ENCODE measurements at regions not wholly inside any gene's neighbourhood (a gene's known extent, or its start where the extent isn't known, plus 50 kb on each side); places are given as distances from the start of the nearest gene placed in this dataset.

- DNase-seq, result no peak
These were observed 245.9 kb upstream of the TOPAZ1 start for GRCh38 chr3:43995547-43996378.

GRCh38 chr3:43996379-43997301, 245.0 kb upstream of the TOPAZ1 start:
- peak; percentile 21 for DNase-seq

GRCh38 chr3:43997316-43997715, 244.4 kb upstream of the TOPAZ1 start:
- no peak for DNase-seq

- DNase-seq, result no peak
These were observed 243.8 kb upstream of the TOPAZ1 start for GRCh38 chr3:43997788-43998369.

- no peak for DNase-seq
These were observed 243.3 kb upstream of the TOPAZ1 start for GRCh38 chr3:43998370-43998835.

GRCh38 chr3:43998836-43999727, 242.6 kb upstream of the TOPAZ1 start:
- DNase-seq, result peak; percentile 7

GRCh38 chr3:43999728-44000319, 241.9 kb upstream of the TOPAZ1 start:
- no peak for DNase-seq

GRCh38 chr3:44000586-44000985, 241.1 kb upstream of the TOPAZ1 start:
- DNase-seq, result no peak

GRCh38 chr3:44001072-44001471, 240.6 kb upstream of the TOPAZ1 start:
- no peak for DNase-seq

- DNase-seq, result no peak
These were observed 237.9 kb upstream of the TOPAZ1 start for GRCh38 chr3:44003801-44004200.

GRCh38 chr3:44011680-44012079, 230.0 kb upstream of the TOPAZ1 start:
- no peak for DNase-seq

- DNase-seq, result no peak
These were observed 229.4 kb upstream of the TOPAZ1 start for GRCh38 chr3:44012160-44012899.

- DNase-seq, result no peak
These were observed 227.7 kb upstream of the TOPAZ1 start for GRCh38 chr3:44013967-44014366.

GRCh38 chr3:44015170-44015569, 226.5 kb upstream of the TOPAZ1 start:
- no peak for DNase-seq

- DNase-seq, result no peak
These were observed 224.9 kb upstream of the TOPAZ1 start for GRCh38 chr3:44016818-44017217.

GRCh38 chr3:44018926-44019325, 222.8 kb upstream of the TOPAZ1 start:
- no peak for DNase-seq

- DNase-seq, result no peak
These were observed 221.9 kb upstream of the TOPAZ1 start for GRCh38 chr3:44019736-44020135.

- DNase-seq, result no peak
These were observed 221.5 kb upstream of the TOPAZ1 start for GRCh38 chr3:44020143-44020542.

- DNase-seq, result no peak
These were observed 219.8 kb upstream of the TOPAZ1 start for GRCh38 chr3:44021651-44022594.
